Calu3 (cell line): ENCODE measurements at regions not wholly inside any gene's neighbourhood (a gene's known extent, or its start where the extent isn't known, plus 50 kb on each side); places are given as distances from the start of the nearest gene placed in this dataset.

Experiments
- BruUV-seq: library from RNA; stranded (reverse); fragments of 400-500 nt; replicated peaks from 2 replicates; lab custom pipeline; 2021; lab: Mats Ljungman, UMichigan
- CTCF ChIA-PET: fragments of 300-600 bp; sonication (Branson Sonifier 250); formaldehyde crosslinking; loops from one replicate; lab custom pipeline; 2022; ENCODE audit warnings: antibody characterized with exemption; lab: Charles Lee
- DNase-seq: peaks from one replicate; pipeline ENCODE4 v3.0.0; 2022
- H3K27ac Mint-ChIP-seq: one replicate; pipeline ENCODE4 v1.8.0; 2022; ENCODE audit warnings: mixed read lengths; ENCODE audit not compliant: unreplicated experiment
- H3K27me3 Mint-ChIP-seq: one replicate; pipeline ENCODE4 v1.8.0; 2022; ENCODE audit warnings: mixed read lengths; ENCODE audit not compliant: unreplicated experiment
- H3K36me3 Mint-ChIP-seq: one replicate; pipeline ENCODE4 v1.8.0; 2022; ENCODE audit warnings: mild to moderate bottlenecking, moderate library complexity, mixed read lengths; ENCODE audit not compliant: insufficient read depth, unreplicated experiment
- H3K4me1 Mint-ChIP-seq: one replicate; pipeline ENCODE4 v1.8.0; 2022; ENCODE audit warnings: mild to moderate bottlenecking, low read depth, mixed read lengths; ENCODE audit not compliant: unreplicated experiment
- H3K4me3 Mint-ChIP-seq: one replicate; pipeline ENCODE4 v1.8.0; 2022; ENCODE audit warnings: mild to moderate bottlenecking, low read depth, moderate library complexity, mixed read lengths; ENCODE audit not compliant: unreplicated experiment
- H3K9me3 Mint-ChIP-seq: one replicate; pipeline ENCODE4 v1.8.0; 2022; ENCODE audit warnings: low read depth, mixed read lengths; ENCODE audit not compliant: unreplicated experiment
- intact Hi-C: fragments of 100-400 bp; cut with micrococcal nuclease; formaldehyde crosslinking; loops from one replicate; pipeline ENCODE4 v1.10.0; 2022; ENCODE audit not compliant: unreplicated experiment
- TF ChIP-seq, protein P1 (sequence below): fragments of 200-600 bp; IDR thresholded peaks from one replicate; pipeline ENCODE4 v1.8.0; 2022; ENCODE audit warnings: antibody characterized with exemption; ENCODE audit not compliant: unreplicated experiment

GRCh38 chr2:66036948-66037347 is 398.0 kb upstream of the MEIS1 start:
- CTCF ChIA-PET = no interaction called here
- DNase-seq = no peak
- BruUV-seq = no TSS peak

GRCh38 chr2:66034467-66034866 is 400.5 kb upstream of the MEIS1 start:
- intact Hi-C loops = no loop called here
- no TSS peak for BruUV-seq
- DNase-seq = no peak
- Mint-ChIP-seq H3K27ac (no peak overlapping the region), H3K9me3 (no peaks in the 10 kb centered on the region), H3K4me1 (no peaks in the 10 kb centered on the region), H3K4me3 (no peak overlapping the region), H3K36me3 (no peaks in the 10 kb centered on the region), H3K27me3 (no peaks in the 10 kb centered on the region)
- CTCF ChIA-PET = no interaction called here
- TF ChIP-seq, protein P1, sequence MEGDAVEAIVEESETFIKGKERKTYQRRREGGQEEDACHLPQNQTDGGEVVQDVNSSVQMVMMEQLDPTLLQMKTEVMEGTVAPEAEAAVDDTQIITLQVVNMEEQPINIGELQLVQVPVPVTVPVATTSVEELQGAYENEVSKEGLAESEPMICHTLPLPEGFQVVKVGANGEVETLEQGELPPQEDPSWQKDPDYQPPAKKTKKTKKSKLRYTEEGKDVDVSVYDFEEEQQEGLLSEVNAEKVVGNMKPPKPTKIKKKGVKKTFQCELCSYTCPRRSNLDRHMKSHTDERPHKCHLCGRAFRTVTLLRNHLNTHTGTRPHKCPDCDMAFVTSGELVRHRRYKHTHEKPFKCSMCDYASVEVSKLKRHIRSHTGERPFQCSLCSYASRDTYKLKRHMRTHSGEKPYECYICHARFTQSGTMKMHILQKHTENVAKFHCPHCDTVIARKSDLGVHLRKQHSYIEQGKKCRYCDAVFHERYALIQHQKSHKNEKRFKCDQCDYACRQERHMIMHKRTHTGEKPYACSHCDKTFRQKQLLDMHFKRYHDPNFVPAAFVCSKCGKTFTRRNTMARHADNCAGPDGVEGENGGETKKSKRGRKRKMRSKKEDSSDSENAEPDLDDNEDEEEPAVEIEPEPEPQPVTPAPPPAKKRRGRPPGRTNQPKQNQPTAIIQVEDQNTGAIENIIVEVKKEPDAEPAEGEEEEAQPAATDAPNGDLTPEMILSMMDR = no peak

More at GRCh38 chr2:66036948-66037347, 398.0 kb upstream of the MEIS1 start:
- H3K4me3 Mint-ChIP-seq = no peak overlapping the region
- H3K4me1 Mint-ChIP-seq = no peaks in the 10 kb centered on the region
- no peak overlapping the region for H3K27ac Mint-ChIP-seq
- TF ChIP-seq, protein P1 = no peak
- H3K27me3 Mint-ChIP-seq = no peaks in the 10 kb centered on the region
- no peaks in the 10 kb centered on the region for H3K9me3 Mint-ChIP-seq
- no peaks in the 10 kb centered on the region for H3K36me3 Mint-ChIP-seq
- intact Hi-C loops = no loop called here

- Mint-ChIP-seq H3K9me3 (peaks cover 2% of the 10 kb centered on the region), H3K4me3 (no peak overlapping the region), H3K27ac (no peak overlapping the region), H3K27me3 (no peaks in the 10 kb centered on the region), H3K36me3 (no peaks in the 10 kb centered on the region), H3K4me1 (no peaks in the 10 kb centered on the region)
- CTCF ChIA-PET = no interaction called here
- BruUV-seq = no TSS peak
- TF ChIP-seq, protein P1 = no peak
- intact Hi-C loops = no loop called here
- no peak for DNase-seq
Observed at GRCh38 chr2:66032226-66032775, 402.6 kb upstream of the MEIS1 start.

DNA sequence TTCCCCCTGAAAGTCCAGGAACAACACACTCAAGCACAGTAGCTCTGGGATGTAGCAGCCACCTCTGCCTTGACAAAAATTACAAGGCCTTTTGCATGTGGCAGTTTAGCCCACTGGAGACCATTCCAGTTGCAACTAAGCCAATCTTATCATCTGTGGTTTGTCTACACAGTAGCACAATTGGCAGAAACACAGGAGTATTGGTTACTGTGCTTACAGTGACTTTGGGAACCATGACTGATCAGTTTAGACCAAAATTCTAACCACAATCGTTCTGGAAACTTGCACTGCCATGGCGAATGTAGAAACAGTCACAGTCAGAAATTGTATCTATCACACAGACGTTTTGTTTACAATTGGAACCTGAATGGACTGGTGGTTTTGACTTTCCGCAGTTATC is 403.7 kb upstream of the MEIS1 start:
- DNase-seq = no peak
- Mint-ChIP-seq H3K27me3 (no peaks in the 10 kb centered on the region), H3K4me1 (no peaks in the 10 kb centered on the region), H3K4me3 (no peak overlapping the region), H3K27ac (no peak overlapping the region), H3K9me3 (peaks cover 2% of the 10 kb centered on the region), H3K36me3 (no peaks in the 10 kb centered on the region)
- intact Hi-C loops = no loop called here
- TF ChIP-seq, protein P1 = no peak
- BruUV-seq = no TSS peak
- CTCF ChIA-PET = no interaction called here
